ENCODE measurements at regions not wholly inside any gene's neighbourhood (a gene's known extent, or its start where the extent isn't known, plus 50 kb on each side); places are given as distances from the start of the nearest gene placed in this dataset.

DNA sequence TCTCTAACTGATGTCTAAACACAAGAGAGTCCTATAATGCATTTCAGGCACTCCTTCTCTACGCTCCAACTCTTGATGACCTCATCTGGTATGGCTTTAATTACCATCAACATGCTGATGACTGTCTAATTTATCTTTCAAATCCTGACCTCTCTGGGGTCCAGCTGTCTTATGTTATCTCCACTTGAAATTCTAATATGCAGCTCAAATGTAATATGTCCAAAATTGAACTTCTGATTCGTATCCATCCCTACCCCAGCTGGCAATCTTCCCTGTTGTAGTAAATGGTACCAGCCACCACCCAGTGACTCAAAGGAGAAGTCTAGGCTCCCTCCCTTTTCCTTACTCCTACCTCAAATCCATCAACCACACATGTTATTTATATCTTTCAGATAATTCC is 288.0 kb upstream of the SLC10A2 start:
- Histone ChIP-seq H3K27ac (no peak overlapping the region), H3K27me3 (no peaks in the 10 kb centered on the region), H3K4me1 (no peaks in the 10 kb centered on the region), H3K9me3 (no peaks in the 10 kb centered on the region), H3K4me3 (no peak overlapping the region), H3K36me3 (no peaks in the 10 kb centered on the region)
- DNase-seq = no peak
- TF ChIP-seq POLR2A (IDR thresholded peaks at IDR 0.05) = no peak
- TF ChIP-seq, protein P1, sequence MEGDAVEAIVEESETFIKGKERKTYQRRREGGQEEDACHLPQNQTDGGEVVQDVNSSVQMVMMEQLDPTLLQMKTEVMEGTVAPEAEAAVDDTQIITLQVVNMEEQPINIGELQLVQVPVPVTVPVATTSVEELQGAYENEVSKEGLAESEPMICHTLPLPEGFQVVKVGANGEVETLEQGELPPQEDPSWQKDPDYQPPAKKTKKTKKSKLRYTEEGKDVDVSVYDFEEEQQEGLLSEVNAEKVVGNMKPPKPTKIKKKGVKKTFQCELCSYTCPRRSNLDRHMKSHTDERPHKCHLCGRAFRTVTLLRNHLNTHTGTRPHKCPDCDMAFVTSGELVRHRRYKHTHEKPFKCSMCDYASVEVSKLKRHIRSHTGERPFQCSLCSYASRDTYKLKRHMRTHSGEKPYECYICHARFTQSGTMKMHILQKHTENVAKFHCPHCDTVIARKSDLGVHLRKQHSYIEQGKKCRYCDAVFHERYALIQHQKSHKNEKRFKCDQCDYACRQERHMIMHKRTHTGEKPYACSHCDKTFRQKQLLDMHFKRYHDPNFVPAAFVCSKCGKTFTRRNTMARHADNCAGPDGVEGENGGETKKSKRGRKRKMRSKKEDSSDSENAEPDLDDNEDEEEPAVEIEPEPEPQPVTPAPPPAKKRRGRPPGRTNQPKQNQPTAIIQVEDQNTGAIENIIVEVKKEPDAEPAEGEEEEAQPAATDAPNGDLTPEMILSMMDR (IDR thresholded peaks at IDR 0.05) = no peak
- ATAC-seq = no peak
- intact Hi-C loops (cut with DNase I) = no loop called here
- 61% methylated on average over 2 of the region's 2 CpGs for WGBS (ENCODE audit: insufficient coverage, low coverage, low lambda C conversion rate, missing lambda C conversion rate)

DNA sequence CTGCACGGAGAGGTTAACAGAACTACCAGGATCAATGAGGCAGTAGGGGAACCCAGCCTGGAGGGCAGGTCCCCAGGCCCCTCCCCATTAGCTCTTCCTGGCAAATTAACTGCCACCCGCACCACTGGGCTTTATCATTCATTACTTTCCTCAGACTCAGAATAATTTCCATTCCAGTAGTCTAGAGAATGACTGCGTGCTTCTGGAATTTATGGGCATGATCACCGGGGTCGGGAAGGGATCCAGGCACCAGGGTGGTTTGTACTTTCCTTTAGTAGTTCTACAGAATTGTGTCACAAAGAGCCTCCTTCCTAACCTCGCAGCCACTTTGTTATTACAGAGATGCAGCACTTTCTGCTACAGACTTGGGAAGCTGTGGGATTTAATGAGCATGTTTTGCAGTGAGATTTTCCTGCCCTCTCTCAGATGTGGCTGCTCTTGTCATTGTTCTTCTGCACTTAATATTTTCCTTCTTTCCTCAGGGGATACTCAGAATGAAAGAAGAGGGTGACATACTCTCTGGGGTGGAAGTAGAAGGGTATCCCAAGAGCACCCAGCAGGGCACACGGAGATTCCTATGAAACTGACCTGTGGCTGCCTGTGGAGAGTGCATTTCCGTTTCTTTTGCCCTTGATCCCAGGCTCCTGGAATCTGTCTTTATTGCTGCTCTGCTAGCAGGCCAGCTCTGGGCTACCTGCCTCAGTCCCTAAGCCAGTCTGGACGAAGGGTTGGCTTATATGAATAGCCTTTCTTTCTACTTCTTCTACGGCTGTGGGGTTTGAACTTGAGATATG is 285.0 kb upstream of the SLC10A2 start:
- Histone ChIP-seq H3K4me3 (no peak overlapping the region), H3K27me3 (no peaks in the 10 kb centered on the region), H3K27ac (no peak overlapping the region), H3K4me1 (no peaks in the 10 kb centered on the region), H3K36me3 (no peaks in the 10 kb centered on the region), H3K9me3 (no peaks in the 10 kb centered on the region)
- no peak for TF ChIP-seq POLR2A (IDR thresholded peaks at IDR 0.05)
- TF ChIP-seq, protein P1 (IDR thresholded peaks at IDR 0.05) = no peak
- whole genome bisulfite sequencing (ENCODE audit: insufficient coverage, low coverage, low lambda C conversion rate, missing lambda C conversion rate) = 25% methylated on average over 10 of the region's 10 CpGs
- DNase-seq (no peak), ATAC-seq (no peak)
- intact Hi-C loops (cut with DNase I) = no loop called here

DNA sequence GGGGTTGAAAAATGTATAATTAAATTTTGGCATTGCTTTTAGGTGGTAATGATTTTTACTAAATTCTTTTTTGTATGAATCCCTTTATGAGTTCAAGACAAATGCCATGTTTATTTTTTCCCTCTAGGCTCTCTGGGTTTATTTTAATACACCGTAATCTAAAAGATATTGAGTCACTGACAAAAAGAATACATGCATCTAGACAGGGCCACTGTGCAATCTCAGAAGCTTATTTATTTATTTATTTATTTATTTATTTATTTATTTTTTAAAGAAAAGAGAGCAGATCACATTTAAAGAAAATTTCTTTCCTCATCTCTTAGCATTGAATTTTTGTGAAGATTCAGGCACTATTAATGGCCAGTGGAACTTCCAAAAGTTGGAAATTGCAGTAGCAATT is 283.9 kb upstream of the SLC10A2 start:
- TF ChIP-seq POLR2A (IDR thresholded peaks at IDR 0.05) = no peak
- TF ChIP-seq, protein P1 (IDR thresholded peaks at IDR 0.05) = no peak
- intact Hi-C loops (cut with DNase I) = no loop called here
- H3K4me1 ChIP-seq = no peaks in the 10 kb centered on the region

DNA sequence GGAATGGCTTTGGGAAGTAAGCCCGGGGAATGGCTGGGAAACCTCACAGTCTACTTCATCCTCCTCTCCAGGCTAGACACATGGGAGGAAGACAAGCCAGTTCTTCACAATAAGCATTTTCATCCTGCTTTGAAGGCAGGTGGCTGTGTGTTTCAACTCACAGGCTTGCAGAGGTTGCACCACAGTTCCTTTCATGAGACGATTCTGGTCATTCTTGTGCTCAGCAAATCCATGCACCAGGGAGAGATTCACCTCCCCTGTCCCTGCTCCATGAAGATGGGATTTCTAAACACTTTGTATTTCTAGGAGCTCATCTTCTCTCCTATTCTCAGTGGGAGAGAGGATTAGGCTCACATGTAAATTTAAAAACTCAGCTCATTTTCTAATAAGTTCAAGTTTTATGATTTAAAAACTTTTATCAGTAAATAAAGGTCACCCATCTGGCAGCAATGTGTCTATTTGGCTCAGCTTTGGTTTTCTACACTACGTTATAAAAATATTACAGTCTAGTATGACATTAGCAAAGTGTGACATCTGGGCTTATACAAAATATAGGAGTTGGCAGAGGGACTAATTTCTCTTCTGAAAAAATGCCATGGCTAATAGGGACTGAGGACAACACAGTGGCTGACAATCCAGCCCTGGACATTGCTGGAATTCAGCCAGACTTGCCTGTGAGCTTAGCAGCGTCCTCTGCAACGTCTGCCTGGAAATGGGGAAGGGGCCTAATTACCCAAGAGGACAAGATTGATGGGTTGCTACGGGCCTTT is 283.2 kb upstream of the SLC10A2 start:
- 19% methylated on average over 6 of the region's 6 CpGs for WGBS (ENCODE audit: insufficient coverage, low coverage, low lambda C conversion rate, missing lambda C conversion rate)
- intact Hi-C loops (cut with DNase I) = no loop called here

More for the DNA sequence above, 283.9 kb upstream of the SLC10A2 start:
- no peak overlapping the region for H3K27ac ChIP-seq
- 61% methylated on average over 1 of the region's 1 CpG for WGBS (ENCODE audit: insufficient coverage, low coverage, low lambda C conversion rate, missing lambda C conversion rate)
- H3K36me3 ChIP-seq = no peaks in the 10 kb centered on the region
- no peak for ATAC-seq
- no peak overlapping the region for H3K4me3 ChIP-seq
- H3K27me3 ChIP-seq = no peaks in the 10 kb centered on the region
- no peak for DNase-seq
- no peaks in the 10 kb centered on the region for H3K9me3 ChIP-seq

More for the DNA sequence above, 283.2 kb upstream of the SLC10A2 start:
- no peak for TF ChIP-seq POLR2A (IDR thresholded peaks at IDR 0.05)
- TF ChIP-seq, protein P1 (IDR thresholded peaks at IDR 0.05) = no peak
- Histone ChIP-seq H3K4me1 (no peaks in the 10 kb centered on the region), H3K36me3 (no peaks in the 10 kb centered on the region), H3K9me3 (no peaks in the 10 kb centered on the region), H3K27me3 (no peaks in the 10 kb centered on the region), H3K4me3 (no peak overlapping the region), H3K27ac (no peak overlapping the region)
- no peak for ATAC-seq
- no peak for DNase-seq

Measured in right lobe of liver (tissue), 6 donors.